HG03439 (cell line): ENCODE measurements at regions not wholly inside any gene's neighbourhood (a gene's known extent, or its start where the extent isn't known, plus 50 kb on each side); places are given as distances from the start of the nearest gene placed in this dataset.
"Not testable (repeated sequence)": the region's sequence is repeated elsewhere in the genome, so short reads cannot be mapped to it uniquely, and the experiment has no call there.

ENCODE experiments used
- ATAC-seq: cut with Tn5 transposase; IDR thresholded peaks from one replicate; pipeline ENCODE4 v1.9.1; 2021; ENCODE audit warnings: mild to moderate bottlenecking, moderate library complexity; ENCODE audit not compliant: unreplicated experiment

GRCh38 chr5:100398815-100399214 lies 136.4 kb upstream of the FAM174A start:
- not testable (repeated sequence) for ATAC-seq

- not testable (repeated sequence) for ATAC-seq
Observed at GRCh38 chr5:100379254-100379858, 155.8 kb upstream of the FAM174A start.

- ATAC-seq: not testable (repeated sequence)
Observed at GRCh38 chr5:100364757-100365478, 170.3 kb upstream of the FAM174A start.

- not testable (repeated sequence) for ATAC-seq
Observed at GRCh38 chr5:100364343-100364742, 170.8 kb upstream of the FAM174A start.

- ATAC-seq: not testable (repeated sequence)
Observed at GRCh38 chr5:100359998-100360397, 175.2 kb upstream of the FAM174A start.

GRCh38 chr5:100346269-100346668 lies 188.9 kb upstream of the FAM174A start:
- not testable (repeated sequence) for ATAC-seq

GRCh38 chr5:100341485-100341884 lies 193.7 kb upstream of the FAM174A start:
- ATAC-seq: not testable (repeated sequence)

GRCh38 chr5:100322483-100322882 lies 212.7 kb upstream of the FAM174A start:
- no peak for ATAC-seq

GRCh38 chr5:100319885-100320284 lies 215.3 kb upstream of the FAM174A start:
- ATAC-seq: no peak

GRCh38 chr5:100313657-100314056 lies 221.5 kb upstream of the FAM174A start:
- no peak for ATAC-seq

- ATAC-seq: no peak
Observed at GRCh38 chr5:100311806-100312205, 223.4 kb upstream of the FAM174A start.

GRCh38 chr5:100306000-100306399 lies 229.2 kb upstream of the FAM174A start:
- no peak for ATAC-seq

- no peak for ATAC-seq
Observed at GRCh38 chr5:100303216-100303615, 232.0 kb upstream of the FAM174A start.

- no peak for ATAC-seq
Observed at GRCh38 chr5:100299261-100299660, 235.9 kb upstream of the FAM174A start.

GRCh38 chr5:100276071-100276470 lies 259.1 kb upstream of the FAM174A start:
- no peak for ATAC-seq

- no peak for ATAC-seq
Observed at GRCh38 chr5:100275631-100276030, 259.5 kb upstream of the FAM174A start.

GRCh38 chr5:100273846-100274580 lies 261.2 kb upstream of the FAM174A start:
- ATAC-seq: no peak

GRCh38 chr5:100270023-100270771 lies 265.0 kb upstream of the FAM174A start:
- no peak for ATAC-seq

GRCh38 chr5:100260968-100261367 lies 274.2 kb upstream of the FAM174A start:
- ATAC-seq: no peak

GRCh38 chr5:100252944-100253343 lies 282.2 kb upstream of the FAM174A start:
- ATAC-seq: no peak

GRCh38 chr5:100252037-100252436 lies 283.1 kb upstream of the FAM174A start:
- ATAC-seq: no peak
